ENCODE measurements at regions not wholly inside any gene's neighbourhood (a gene's known extent, or its start where the extent isn't known, plus 50 kb on each side); places are given as distances from the start of the nearest gene placed in this dataset.

DNA sequence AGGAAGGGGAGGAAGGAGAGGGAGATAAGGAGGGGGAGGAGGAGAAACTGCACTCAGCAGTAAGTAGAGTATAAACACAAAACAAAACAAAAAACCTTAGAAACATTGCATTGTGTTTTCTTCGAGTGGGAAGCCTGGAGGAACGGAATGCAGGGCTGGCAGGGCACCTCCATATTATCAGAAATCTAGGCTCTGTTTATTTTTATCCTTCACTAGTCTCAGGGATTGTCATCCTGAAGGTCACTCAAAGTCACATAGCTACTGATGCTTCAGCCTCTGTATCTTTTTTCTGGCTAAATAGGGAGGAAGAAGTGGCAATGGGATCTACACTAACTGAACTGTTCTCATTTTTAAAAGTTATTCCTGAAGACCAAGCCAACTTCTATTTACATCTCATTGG lies 467.8 kb downstream of the KCTD12 start:
- no peak for ATAC-seq

DNA sequence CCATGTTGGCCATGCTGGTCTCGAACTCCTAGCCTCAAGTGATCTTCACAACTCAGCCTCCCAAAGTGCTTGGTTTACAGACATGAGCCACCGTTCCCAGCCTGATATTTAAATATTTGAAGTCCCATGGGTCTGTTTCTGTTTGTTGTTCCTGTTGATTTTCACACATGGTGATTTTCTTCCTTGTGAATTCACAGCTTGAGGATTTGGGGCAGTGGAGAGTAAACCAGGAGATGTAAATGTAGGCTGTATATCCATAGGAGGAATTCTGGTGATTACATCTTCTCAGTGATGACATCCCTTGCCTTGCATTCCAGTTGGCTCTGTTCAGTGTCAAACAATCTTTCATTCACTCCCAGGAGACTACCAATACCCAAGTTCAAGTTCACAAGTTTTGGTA lies 471.9 kb downstream of the KCTD12 start:
- ATAC-seq: no peak

DNA sequence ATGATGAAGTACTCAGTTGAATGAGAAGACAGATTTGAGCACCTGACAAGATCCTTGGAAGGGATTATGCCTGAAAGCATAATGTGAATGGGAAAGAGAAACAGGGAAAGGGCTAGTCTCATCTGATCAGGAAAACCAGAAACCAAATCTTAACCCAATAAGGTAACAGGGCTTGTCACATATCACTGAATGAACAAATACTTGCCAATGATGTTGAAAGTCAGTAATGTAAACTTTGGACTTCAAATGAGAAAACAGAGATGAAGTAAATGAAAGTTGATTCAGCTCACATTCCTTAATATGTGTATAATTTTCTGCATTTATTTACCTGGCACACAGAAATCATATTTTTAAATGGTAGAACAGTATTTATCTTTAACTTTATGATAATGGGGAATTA lies 480.0 kb downstream of the KCTD12 start:
- ATAC-seq: no peak

DNA sequence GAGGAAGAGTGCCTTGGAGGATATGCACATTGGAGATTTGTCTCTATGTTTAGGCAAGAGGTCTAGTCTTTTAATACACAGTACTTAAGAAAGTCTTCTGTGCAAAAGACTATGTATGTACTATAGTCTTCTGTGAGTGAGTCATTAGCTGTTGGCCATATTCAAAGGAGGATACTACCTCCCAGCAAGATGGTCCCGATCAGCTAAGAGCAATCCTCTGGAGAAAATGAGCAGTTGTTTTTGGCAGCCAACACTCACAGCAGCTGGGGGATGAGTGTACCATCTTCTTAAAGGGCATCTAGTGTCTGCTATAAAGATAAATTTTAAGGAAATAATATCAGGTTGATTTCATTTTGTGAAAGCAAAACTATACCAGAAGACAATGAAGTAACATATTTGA lies 487.8 kb downstream of the KCTD12 start:
- ATAC-seq: no peak

DNA sequence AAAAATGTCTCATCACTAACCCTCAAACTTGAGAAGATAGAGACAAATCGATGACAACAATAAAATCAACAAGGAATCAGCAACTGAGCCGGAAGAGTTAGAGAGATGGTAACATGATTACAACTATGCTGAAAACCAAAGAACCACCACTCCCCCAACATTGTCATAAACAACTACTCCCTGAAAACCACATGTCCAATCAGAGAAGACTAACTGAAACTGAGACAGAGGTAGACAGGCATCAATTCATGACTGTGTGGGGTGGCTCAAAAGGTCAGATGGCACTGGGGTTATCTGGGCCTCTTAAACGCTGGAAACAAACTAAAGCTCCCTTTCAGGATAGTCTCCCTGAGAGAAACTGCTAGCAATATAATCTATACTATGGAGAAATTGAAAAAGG lies 488.8 kb downstream of the KCTD12 start:
- peak in 1 of 2 donors; percentile 45 for ATAC-seq

DNA sequence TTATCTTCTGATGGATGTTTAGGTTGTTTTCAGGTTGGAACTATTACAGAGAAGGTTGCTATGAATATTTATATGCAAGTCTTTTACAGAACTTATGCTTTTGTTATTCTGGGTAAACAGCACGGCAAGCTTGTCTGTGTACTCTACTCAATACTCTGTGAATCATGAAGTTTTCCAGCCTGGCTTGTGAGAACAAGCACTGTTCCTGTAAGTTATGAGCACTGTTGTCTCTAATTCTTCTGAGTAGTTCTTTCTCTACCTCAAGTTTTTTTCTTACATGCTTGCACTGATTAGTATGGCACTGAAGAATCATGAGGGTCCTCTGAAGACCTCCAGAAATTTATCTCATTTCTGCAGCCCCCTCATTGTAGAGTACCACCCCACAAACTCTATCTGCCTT lies 496.9 kb downstream of the KCTD12 start:
- no peak for ATAC-seq

DNA sequence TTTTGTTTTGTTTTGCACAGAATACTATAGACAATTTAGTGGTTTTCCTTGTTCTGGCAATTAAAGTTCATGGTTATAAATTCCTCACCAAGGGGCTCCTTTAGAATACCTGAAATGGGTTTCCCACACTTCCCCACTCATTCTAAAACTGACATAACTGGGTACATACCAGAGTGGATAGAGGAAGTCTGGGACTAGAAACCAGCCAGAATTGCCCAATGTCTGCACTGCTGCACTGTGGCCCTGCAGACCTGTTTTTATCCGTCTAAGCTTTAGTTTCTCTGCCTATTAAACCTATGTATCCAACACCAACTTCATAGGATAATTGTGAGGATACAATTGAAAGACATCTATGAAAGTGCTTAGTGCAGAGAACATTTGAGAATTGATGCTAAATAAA lies 498.6 kb downstream of the KCTD12 start:
- no peak for ATAC-seq

DNA sequence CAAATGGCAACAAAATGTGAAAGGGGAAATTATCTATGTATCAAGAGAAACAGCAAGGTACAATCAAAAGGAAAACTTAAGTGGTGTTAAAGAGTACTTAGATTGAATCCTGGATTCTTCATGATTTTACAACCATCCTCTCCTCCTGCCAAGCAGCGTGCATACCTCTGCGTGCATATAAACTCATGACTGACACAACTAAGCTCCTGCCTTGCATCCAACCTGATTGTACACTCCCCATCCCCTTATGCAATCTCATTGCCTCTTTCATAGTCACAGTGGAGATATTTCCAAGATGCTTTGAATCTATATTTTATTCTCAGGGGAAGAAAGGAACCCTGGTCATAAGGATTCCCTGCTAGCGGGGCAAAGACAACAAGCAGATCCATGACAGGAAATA lies 499.9 kb downstream of the KCTD12 start:
- ATAC-seq: no peak

DNA sequence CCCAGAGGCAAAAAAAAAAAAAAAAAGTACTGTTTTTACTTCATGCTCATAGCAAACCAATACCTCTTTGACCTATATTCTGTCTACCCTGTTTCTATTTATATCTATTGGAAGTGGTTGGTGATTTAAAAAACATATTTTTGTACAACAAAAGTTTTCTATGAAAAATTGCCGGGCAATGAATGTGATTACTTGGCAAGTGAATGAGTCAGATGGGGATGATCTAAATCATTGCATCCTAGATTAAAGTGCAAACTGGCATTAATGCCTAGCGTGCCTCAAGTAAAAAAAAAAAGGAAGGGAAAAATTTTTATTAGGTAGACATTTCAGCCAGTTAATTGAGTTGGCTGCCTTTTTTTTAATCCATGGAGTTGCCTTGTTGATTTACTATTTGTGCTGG lies 500.6 kb downstream of the KCTD12 start:
- ATAC-seq: no peak

DNA sequence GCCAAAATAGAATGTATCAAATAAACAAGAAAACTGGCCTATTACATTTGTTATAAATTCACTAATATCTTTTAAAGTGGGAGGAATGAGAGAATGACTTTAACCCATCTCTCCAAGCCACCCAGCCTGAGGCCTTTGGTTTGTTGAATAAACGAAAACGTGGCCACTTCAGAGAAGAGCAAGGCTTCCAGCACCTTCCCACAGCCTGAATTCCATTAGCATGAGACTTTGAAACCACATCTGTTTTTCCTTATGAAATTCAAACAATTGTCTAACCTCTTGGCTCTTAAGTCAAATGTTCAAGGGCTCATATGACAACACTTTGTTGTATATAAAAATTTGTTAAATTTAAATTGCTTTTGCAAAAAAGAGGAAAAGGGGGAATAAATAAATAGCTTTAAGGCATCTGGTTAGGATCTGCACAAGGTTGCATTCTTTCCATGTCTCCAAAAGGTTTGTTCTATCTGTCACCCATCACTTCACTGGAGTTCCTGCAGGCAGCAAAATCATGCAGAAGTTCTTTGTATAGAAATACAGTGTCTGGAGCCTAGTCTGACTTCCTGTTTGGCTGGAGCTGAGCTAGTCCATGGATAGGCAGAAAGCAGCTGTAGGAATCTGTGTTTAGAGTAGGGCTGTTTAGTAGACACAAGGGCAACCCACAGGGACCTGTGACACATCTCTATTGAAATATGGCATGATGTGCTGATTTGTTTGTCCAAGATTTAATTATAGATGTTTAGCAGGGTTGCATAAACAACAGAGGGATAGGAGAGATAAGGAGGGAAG lies 502.3 kb downstream of the KCTD12 start:
- no peak for ATAC-seq

DNA sequence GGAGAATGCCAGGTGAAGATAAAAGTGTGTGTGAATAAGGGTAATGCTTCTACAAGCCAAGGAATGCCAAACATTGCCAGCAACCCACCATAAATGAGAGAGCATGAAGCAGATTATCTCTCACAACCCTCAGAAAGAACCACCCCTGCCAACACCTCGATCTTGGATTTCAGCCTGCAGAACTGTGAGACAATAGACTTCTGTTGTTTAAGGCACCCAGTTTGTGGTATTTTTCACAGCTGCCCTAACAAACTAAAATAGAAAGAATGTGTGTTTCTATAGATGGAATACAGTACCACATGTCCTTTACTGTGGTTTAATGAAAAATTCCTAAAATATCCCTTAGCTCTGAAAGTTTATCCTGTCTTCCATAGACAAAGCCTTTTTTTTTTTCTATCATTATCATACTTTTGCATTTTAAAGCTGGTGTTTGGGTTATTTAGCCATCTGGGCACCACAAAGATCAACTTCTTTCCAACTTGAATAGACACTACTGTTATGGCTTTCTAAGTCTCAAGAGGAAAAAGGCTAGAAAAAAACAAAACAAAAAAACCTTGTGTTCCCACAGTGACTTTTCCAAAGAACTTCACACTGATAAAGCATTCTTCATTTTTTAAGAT lies 505.6 kb downstream of the KCTD12 start:
- no peak for ATAC-seq

DNA sequence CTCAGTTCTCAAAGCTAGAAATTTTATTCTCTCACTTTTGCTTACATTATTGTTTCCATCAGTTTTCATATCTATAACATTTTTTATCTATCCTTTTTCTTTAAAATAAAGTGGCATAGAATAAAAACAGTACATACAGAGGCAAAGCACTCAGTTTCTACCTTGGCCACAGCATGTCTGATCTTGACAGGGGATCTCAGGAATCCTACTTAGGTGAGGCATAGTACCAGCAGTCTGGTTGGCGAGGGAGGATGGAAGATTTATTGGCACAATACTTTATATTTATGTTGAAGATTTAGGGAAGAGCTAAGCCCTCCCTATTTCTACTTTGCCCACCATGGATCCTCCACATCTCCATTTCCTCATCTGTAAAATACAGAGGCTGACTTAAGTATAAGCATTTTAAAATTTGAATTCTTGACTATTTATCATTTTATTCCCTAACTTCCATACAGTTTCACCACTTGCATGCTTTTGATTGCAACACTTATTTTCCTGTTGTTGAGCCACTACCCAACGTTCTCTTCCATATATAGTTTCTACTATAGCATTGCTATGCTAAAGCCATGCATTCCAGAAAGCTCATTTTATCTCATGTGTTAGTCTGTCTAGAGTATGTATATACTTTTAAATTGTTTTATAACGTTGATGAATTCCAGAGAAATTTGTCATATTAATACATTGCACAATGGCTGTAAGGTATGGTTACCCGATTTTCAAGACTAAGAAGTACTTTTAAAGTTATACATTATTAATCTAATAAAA lies 506.7 kb downstream of the KCTD12 start:
- ATAC-seq: no peak

DNA sequence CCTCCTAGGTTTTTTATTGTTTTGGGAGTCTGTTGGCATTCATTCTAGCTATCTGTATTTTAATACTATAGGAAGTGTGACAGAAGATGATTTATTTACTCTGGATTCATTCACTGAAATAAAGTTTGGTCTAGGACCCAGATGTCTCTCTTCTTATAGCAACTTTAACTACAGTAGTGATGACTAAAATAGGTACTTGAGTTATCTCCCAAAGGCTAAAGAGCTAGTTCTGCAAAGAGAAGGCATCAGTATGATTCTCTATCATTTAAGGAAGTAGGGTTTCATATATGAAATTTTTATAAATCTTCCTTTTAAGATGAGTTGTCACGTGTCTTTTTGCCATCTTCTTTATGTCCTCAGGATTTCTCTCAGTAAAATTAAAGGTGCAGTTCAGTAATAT lies 507.4 kb downstream of the KCTD12 start:
- no peak for ATAC-seq

DNA sequence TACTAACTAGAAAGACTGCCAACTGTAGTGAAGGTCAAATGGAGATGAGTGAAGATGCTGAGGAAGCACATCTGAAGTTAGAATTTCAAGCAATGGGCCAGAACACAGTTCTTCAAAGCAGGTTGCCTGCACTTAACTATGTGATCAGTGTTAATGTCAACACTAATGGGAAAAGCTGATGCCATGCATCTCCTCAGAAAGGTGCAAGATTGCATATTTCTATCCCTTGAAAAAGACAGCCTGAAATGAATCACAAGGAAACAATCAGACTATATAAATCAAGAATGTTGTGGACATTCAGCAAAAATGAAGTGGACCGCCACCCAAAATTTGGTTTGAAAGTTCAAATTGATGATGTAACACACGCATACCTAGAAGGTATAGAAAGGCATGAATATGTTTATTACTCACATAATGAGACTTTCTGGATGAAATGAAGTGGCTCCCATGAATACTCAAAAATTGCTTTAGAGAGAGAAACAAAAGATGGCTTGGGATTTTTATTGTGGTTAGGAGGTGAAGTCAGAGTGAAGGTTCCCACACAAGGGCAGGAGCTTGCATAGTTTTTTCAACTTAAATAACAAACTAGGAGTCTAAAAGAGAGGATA lies 522.4 kb downstream of the KCTD12 start:
- no peak for ATAC-seq

DNA sequence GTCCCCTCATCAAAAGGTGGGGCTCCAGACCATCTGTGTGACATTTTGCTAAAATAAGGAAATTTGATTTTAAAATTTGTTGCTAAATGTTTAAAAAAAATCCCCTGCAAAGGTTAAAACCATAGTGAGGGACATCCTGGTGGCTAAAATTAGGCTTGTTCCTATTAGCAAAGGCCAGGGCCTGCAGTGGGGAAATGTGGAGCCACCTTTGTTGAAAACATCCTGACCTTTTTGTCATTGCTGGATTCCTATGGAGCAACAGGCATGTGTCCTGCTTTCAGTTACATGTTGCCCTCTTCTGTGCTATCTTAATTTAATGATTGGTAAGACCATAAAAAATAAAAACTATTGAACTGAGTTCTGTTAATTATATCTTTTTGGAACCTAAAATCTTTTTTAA lies 524.3 kb downstream of the KCTD12 start:
- ATAC-seq: no peak

DNA sequence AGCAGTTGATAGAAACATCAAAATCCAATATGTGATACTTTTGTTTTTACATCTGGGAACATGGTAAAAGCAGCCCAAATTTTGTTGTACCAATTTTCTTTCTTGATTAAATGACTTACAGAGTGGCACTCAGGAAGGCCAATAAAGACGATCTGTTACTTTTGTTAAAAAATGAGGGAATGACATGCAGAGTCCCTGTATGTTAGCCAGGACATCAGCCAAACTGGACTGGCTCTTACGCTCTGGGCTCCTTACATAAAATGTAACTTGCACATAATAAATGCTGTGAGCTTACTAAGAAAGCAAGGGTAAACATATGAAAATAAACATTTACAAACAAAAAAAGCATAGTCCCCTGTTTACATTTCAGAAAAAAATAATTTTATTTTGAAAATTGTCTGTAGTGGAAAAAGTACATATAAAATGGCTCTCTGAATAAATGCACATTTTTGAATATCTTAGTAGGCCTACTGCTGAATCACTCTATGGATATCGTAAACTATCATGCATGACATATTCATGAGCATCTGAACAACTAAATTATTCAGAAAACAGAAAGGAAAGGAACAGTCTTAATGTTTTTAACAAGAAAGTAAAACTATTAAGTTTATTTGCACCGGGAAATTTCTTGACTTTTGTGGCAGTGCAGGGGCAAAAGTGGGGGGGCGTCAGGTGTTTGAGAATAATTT lies 534.5 kb downstream of the KCTD12 start:
- no peak for ATAC-seq

DNA sequence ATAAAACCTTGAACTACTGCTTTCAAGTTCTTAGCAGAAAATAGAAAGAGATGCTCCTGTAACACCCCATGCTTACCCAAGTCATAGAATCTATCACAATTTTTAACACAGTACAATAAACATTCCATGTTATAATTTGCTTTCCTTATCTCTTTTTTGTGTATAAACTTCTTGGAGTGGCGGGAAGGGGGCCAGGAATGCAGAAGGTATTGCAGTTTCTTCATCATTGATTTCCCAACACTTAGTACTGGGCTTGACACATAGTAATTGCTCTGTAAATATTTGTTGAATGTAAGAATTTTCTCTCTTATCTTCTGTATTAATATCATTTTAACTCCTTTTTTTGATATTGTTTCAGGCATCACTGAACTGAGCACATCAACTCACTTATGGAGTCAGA lies 535.8 kb downstream of the KCTD12 start:
- no peak for ATAC-seq

DNA sequence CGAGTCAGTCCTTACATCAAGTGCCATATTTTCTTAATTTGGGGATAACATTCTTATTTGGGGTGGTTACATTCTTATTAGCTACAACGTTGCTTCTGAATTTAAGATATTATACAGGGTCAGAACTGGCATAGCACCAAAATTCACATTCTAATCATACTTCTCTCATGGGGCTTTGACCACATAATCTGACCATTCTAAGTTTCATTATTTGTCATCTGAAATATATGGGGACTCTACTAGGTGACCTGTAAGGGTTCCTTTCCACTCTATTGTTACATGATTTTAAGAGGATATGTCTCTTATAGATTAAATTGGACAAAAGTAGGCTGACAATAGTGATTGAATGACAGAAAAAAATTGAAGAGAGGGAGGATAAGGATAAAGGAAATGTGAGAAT lies 536.5 kb downstream of the KCTD12 start:
- no peak for ATAC-seq

DNA sequence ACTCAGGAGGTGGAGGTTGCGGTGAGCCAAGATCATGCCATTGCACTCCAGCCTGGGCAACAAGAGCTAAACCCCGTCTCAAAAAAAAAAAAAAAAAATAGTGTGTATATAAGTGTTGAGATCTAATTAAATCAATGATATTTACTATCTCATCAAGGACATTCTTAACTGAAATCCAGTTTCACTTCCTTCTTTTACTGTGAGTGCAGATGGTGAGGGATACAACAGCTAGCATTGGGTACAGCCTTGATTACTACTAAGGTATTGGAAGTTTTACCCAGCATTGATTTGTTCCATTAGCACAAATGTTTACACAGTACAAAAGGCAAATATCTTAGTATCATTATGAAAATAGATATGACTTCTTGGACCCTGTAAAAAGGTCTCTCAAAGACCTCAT lies 546.6 kb downstream of the KCTD12 start:
- ATAC-seq: no peak

DNA sequence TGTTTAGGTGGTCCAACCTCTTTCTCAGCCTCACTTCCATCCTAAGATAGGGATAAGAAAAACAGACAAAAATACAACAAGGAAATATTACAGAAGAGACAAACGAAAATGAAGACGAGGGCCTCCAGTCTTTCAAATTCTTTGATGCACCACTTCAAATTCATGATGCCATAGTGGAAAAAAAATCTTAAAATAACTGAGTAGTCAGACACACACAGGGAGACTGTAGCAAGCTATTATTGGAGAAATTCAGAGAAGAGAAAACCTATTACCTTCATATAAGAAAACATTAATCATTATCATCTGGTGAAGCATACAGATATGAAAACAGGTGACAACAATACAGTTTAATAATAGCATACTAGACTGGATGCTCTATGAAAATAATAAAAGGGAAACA lies 548.2 kb downstream of the KCTD12 start:
- ATAC-seq: no peak

DNA sequence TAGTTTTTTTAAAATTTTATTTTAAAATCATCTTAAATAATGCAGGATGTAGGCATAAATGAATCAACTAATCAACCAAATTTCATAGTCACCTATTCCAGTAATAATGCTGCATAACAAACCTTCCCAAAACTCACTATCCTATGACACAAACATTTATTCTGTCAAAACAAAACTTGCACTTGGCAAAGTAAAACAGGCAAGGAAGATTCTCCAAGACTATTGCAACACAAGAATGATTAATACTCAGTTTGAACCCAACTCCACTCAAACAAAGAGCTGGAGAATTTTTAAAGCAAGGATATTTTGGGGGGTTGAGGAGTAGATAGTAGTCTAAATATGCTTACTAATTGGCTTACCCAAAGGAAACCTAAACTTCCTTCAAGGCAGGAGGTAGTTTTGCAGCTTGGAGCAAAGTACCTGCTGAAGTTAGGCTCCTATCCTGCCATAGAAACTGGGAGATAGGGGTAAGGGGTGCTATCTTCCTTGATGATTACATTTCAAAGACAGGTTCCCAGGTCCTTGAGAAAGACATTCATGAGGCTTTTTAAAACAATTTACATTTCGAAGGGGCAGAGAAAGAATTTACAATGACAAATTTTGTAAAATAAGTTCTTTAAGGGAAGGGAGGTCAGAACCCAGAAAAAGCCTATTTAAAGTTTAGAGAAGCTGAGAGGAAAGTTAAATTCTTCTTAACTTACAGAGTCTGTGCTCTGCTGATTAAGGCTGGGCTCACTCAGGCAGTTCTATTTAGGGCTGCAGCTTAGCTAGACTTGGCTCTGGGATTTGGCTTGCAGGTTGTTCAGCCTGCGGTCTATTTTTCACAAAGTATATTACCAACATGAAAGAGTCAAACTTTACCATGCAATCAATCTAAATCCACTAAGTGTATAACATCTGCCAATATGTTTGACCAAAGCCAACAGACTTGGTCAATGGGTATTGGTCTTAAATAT lies 549.0 kb downstream of the KCTD12 start:
- no peak for ATAC-seq

DNA sequence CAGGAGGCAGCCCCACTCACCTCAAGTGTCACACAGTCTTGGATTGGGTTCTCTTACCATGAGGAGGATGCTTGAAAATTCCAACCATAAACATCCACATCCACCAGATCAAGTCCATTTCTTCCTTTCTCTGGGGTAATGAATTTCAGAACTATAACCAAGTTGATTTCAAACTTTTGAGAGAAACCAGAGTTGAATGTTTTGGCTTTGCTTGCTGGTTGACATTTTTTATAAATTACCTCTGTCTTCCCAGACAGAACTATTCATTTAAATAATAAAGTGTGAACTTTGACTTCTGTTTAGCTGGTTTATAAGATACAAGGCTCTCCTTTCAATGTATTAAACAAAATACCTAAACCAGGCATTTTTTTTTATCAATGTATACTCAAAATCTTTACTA lies 550.7 kb downstream of the KCTD12 start:
- no peak for ATAC-seq
